HEK293 (cell line): ENCODE measurements at regions not wholly inside any gene's neighbourhood (a gene's known extent, or its start where the extent isn't known, plus 50 kb on each side); places are given as distances from the start of the nearest gene placed in this dataset.

Source experiments
- CTCF ChIA-PET: fragments of 350-600 bp; formaldehyde crosslinking; extraction: SDS; loops from one replicate; lab custom pipeline; 2021; ENCODE audit warnings: antibody characterized with exemption; lab: Yijun Ruan, JAX
- POLR2A ChIA-PET: fragments of 300-600 bp; formaldehyde crosslinking; extraction: SDS; loops from one replicate; lab custom pipeline; 2020; ENCODE audit warnings: antibody characterized with exemption, inconsistent platforms; lab: Yijun Ruan, JAX
- H3K27ac ChIP-seq: fragments of 200-500 bp; sonication (Bioruptor generic); 2 replicates; pipeline ENCODE4 v1.5.1; 2014; ENCODE audit warnings: low read depth, low read length, control low read depth, inconsistent platforms; ENCODE audit errors: extremely low read depth
- H3K36me3 ChIP-seq, 2 experiments: fragments of 200-500 bp in 1 of 2; sonication (Bioruptor generic) in 1 of 2; 1 replicate in 1 of 2; 2 replicates in 1 of 2; pipeline ENCODE4 v1.5.1; 2014 to 2017; ENCODE audit warnings: inconsistent platforms in 2 of 2, low read length in 2 of 2; ENCODE audit not compliant: control insufficient read depth in 2 of 2, insufficient read depth in 1 of 2
- H3K4me1 ChIP-seq: fragments of 200-500 bp; sonication (Bioruptor generic); 2 replicates; pipeline ENCODE4 v1.5.1; 2014; ENCODE audit warnings: mild to moderate bottlenecking, low read length, inconsistent platforms; ENCODE audit not compliant: control insufficient read depth, insufficient read depth
- H3K4me3 ChIP-seq: 2 replicates; pipeline ENCODE4 v1.5.1; 2011; ENCODE audit warnings: low read depth, mild to moderate bottlenecking, control low read depth, low read length, moderate library complexity
- H3K9me3 ChIP-seq: fragments of 200-500 bp; sonication (Bioruptor generic); 2 replicates; pipeline ENCODE4 v1.5.1; 2014; ENCODE audit warnings: low read depth, low read length, inconsistent platforms; ENCODE audit not compliant: control insufficient read depth, insufficient read depth
- KLF9 ChIP-seq: fragments of 450-650 bp; formaldehyde crosslinking; IDR thresholded peaks from 2 replicates; pipeline ENCODE4 v1.5.1; 2016; ENCODE audit warnings: missing biosample characterization, missing genetic modification characterization, low read depth
- PRDM10 ChIP-seq: fragments of 450-650 bp; formaldehyde crosslinking; IDR thresholded peaks from 2 replicates; pipeline ENCODE4 v1.5.1; 2016; ENCODE audit warnings: missing biosample characterization, missing genetic modification characterization
- PRDM4 ChIP-seq: fragments of 450-650 bp; formaldehyde crosslinking; IDR thresholded peaks from 2 replicates; pipeline ENCODE4 v1.5.1; 2017; ENCODE audit warnings: missing biosample characterization, missing genetic modification characterization
- TSHZ1 ChIP-seq: fragments of 450-650 bp; formaldehyde crosslinking; IDR thresholded peaks from 2 replicates; pipeline ENCODE4 v1.5.1; 2016; ENCODE audit warnings: missing biosample characterization, missing genetic modification characterization, borderline replicate concordance
- ZFHX2 ChIP-seq: fragments of 450-650 bp; formaldehyde crosslinking; conservative IDR thresholded peaks from 2 replicates; pipeline ENCODE4 v1.5.1; 2016; ENCODE audit warnings: missing biosample characterization, missing genetic modification characterization
- ZFP3 ChIP-seq: fragments of 450-650 bp; formaldehyde crosslinking; IDR thresholded peaks from 2 replicates; pipeline ENCODE4 v1.5.1; 2016; ENCODE audit warnings: low read depth, missing biosample characterization, missing genetic modification characterization
- ZFP41 ChIP-seq: fragments of 450-650 bp; formaldehyde crosslinking; IDR thresholded peaks from 2 replicates; pipeline ENCODE4 v1.5.1; 2016; ENCODE audit warnings: missing biosample characterization, missing genetic modification characterization, borderline replicate concordance
- ZNF132 ChIP-seq: fragments of 450-650 bp; formaldehyde crosslinking; IDR thresholded peaks from 2 replicates; pipeline ENCODE4 v1.5.1; 2017; ENCODE audit warnings: missing biosample characterization, missing genetic modification characterization, borderline replicate concordance
- ZNF138 ChIP-seq: fragments of 450-650 bp; formaldehyde crosslinking; IDR thresholded peaks from 2 replicates; pipeline ENCODE4 v1.5.1; 2016; ENCODE audit warnings: missing biosample characterization, missing genetic modification characterization, borderline replicate concordance
- ZNF202 ChIP-seq: fragments of 450-650 bp; formaldehyde crosslinking; IDR thresholded peaks from 2 replicates; pipeline ENCODE4 v1.5.1; 2016; ENCODE audit warnings: missing biosample characterization, missing genetic modification characterization, borderline replicate concordance
- ZNF223 ChIP-seq: fragments of 450-650 bp; formaldehyde crosslinking; IDR thresholded peaks from 2 replicates; pipeline ENCODE4 v1.5.1; 2016; ENCODE audit warnings: missing biosample characterization, missing genetic modification characterization
- ZNF239 ChIP-seq: fragments of 450-650 bp; formaldehyde crosslinking; IDR thresholded peaks from 2 replicates; pipeline ENCODE4 v1.5.1; 2016; ENCODE audit warnings: missing biosample characterization, missing genetic modification characterization
- ZNF404 ChIP-seq: fragments of 450-650 bp; formaldehyde crosslinking; IDR thresholded peaks from 2 replicates; pipeline ENCODE4 v1.5.1; 2017; ENCODE audit warnings: missing biosample characterization, missing genetic modification characterization
- ZNF521 ChIP-seq: fragments of 450-650 bp; formaldehyde crosslinking; IDR thresholded peaks from 2 replicates; pipeline ENCODE4 v1.5.1; 2017; ENCODE audit warnings: missing biosample characterization, mild to moderate bottlenecking, missing genetic modification characterization
- ZNF530 ChIP-seq: fragments of 450-650 bp; formaldehyde crosslinking; IDR thresholded peaks from 2 replicates; pipeline ENCODE4 v1.5.1; 2016; ENCODE audit warnings: low read depth, missing biosample characterization, missing genetic modification characterization
- ZNF621 ChIP-seq: fragments of 450-650 bp; formaldehyde crosslinking; IDR thresholded peaks from 2 replicates; pipeline ENCODE4 v1.5.1; 2017; ENCODE audit warnings: missing biosample characterization, missing genetic modification characterization
- ZNF692 ChIP-seq: fragments of 450-650 bp; formaldehyde crosslinking; IDR thresholded peaks from 2 replicates; pipeline ENCODE4 v1.5.1; 2016; ENCODE audit warnings: missing biosample characterization, missing genetic modification characterization

- CTCF ChIA-PET: no interaction called here
- Histone ChIP-seq H3K4me1 (no peaks in the 10 kb centered on the region), H3K27ac (no peak overlapping the region), H3K9me3 (no peaks in the 10 kb centered on the region), H3K36me3 (no peaks in the 10 kb centered on the region), H3K4me3 (no peak overlapping the region)
- POLR2A ChIA-PET: no interaction called here
- TF ChIP-seq ZNF138 (tag by site-specific recombination) (no peak), ZFHX2 (no peak), ZNF223 (tag by site-specific recombination) (no peak), ZNF621 (tag by site-specific recombination) (no peak), ZFP41 (tag by site-specific recombination) (no peak), ZNF692 (tag by site-specific recombination) (no peak)
These were observed 728.7 kb upstream of the TMEM132C start for GRCh38 chr12:127538316-127538715.

- no peak overlapping the region for H3K27ac ChIP-seq
- ChIA-PET CTCF (no interaction called here), POLR2A (no interaction called here)
- no peak overlapping the region for H3K4me3 ChIP-seq
- H3K9me3 ChIP-seq: no peaks in the 10 kb centered on the region
- no peaks in the 10 kb centered on the region for H3K4me1 ChIP-seq
- H3K36me3 ChIP-seq: no peaks in the 10 kb centered on the region
- TF ChIP-seq ZNF404 (tag by site-specific recombination) (no peak), KLF9 (tag by site-specific recombination) (no peak), PRDM4 (tag by site-specific recombination) (no peak), ZNF530 (tag by site-specific recombination) (no peak), PRDM10 (tag by site-specific recombination) (no peak), ZFP3 (no peak), ZNF521 (tag by site-specific recombination) (no peak), ZNF202 (tag by site-specific recombination) (no peak), TSHZ1 (tag by site-specific recombination) (no peak), ZNF239 (no peak), ZNF132 (no peak)
These were observed 727.6 kb upstream of the TMEM132C start for GRCh38 chr12:127539226-127539858.
